Mesodermal cell (in vitro differentiated cells): ENCODE measurements at regions not wholly inside any gene's neighbourhood (a gene's known extent, or its start where the extent isn't known, plus 50 kb on each side); places are given as distances from the start of the nearest gene placed in this dataset.
"Not testable (repeated sequence)": the region's sequence is repeated elsewhere in the genome, so short reads cannot be mapped to it uniquely, and the experiment has no call there.

Experiments
- H3K27ac ChIP-seq: 2 replicates; pipeline ENCODE4 v1.7.0; 2013; ENCODE audit warnings: mild to moderate bottlenecking, low read depth, low read length, moderate library complexity; ENCODE audit not compliant: severe bottlenecking
- H3K36me3 ChIP-seq: 2 replicates; pipeline ENCODE4 v1.7.1; 2013; ENCODE audit warnings: mild to moderate bottlenecking, low read length, moderate library complexity; ENCODE audit not compliant: control insufficient read depth, insufficient read depth
- H3K4me1 ChIP-seq: one replicate; pipeline ENCODE4 v1.7.1; 2013; ENCODE audit warnings: mild to moderate bottlenecking, low read length; ENCODE audit not compliant: insufficient read depth, control insufficient read depth, poor library complexity, severe bottlenecking
- H3K4me3 ChIP-seq: 2 replicates; pipeline ENCODE4 v1.7.0; 2013; ENCODE audit warnings: low read length, control low read depth, mild to moderate bottlenecking; ENCODE audit not compliant: insufficient read depth, poor library complexity, severe bottlenecking; ENCODE audit errors: extremely low read depth
- H3K9me3 ChIP-seq: 2 replicates; pipeline ENCODE4 v1.7.1; 2013; ENCODE audit warnings: mild to moderate bottlenecking, low read length, moderate library complexity; ENCODE audit not compliant: control insufficient read depth
- WGBS, 2 experiments: methylation state at CpG; one replicate each; pipeline ENCODE4 v1.1.5; 2013; ENCODE audit warnings: missing lambda C conversion rate in 2 of 2; ENCODE audit not compliant: insufficient coverage in 2 of 2; 5-methylcytosine and 5-hydroxymethylcytosine counted together

- 100% methylated on average over 2 of the region's 5 CpGs; no CpG with 5 or more reads in 1 of the 2 experiments for WGBS, 2 experiments
- Histone ChIP-seq H3K4me1 (no peaks in the 10 kb centered on the region), H3K4me3 (no peak overlapping the region), H3K36me3 (no peaks in the 10 kb centered on the region), H3K9me3 (no peaks in the 10 kb centered on the region), H3K27ac (no peak overlapping the region)
Observed at GRCh38 chr3:78496501-78496900, 1271.3 kb downstream of the ROBO1 start.

DNA sequence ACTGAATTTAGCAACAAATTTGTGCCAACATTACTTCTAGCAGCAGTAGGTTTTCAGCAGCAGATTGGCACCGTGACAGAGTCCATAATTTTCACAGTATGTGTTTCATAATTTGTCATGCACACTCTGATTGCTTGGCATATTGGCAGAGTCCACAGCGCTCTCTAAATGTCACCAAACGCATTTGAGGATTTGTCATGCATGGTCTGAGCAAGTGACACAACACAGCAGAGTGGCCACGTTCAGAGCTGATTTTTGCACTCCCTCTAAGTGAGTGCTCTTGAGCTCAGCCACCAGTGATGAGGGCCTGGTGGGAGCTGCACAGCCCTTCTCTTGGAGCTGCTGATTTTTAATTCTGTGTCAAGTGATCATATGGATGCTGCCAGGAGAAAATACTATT, 1270.8 kb downstream of the ROBO1 start:
- Histone ChIP-seq H3K27ac (no peak overlapping the region), H3K9me3 (no peaks in the 10 kb centered on the region), H3K36me3 (no peaks in the 10 kb centered on the region), H3K4me1 (no peaks in the 10 kb centered on the region), H3K4me3 (no peak overlapping the region)
- WGBS, 2 experiments: 81 to 83% methylated on average over 4 of the region's 4 CpGs

DNA sequence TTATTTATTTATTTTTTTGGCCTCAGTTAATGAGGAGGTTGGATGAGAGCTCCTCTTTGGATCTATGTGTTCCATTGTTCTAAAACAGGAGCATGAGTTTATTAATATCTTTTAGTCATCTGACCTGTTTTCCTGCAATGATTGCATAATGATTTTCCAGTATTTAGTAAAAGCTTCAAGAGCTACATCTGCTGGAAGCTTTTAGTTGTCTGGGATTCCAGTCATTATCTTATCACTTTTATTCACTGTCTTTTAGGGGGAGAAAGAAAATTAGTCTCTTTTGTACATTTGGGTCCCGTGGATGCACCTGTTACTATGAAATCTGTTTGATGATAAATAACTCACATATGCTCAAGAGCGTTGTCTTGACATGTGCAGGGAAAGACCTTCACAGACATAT, 1270.0 kb downstream of the ROBO1 start:
- no peaks in the 10 kb centered on the region for H3K4me1 ChIP-seq
- no CpG with 5 or more reads among the region's 2 CpGs for WGBS, 2 experiments
- no peak overlapping the region for H3K4me3 ChIP-seq
- H3K27ac ChIP-seq: no peak overlapping the region
- H3K36me3 ChIP-seq: no peaks in the 10 kb centered on the region
- H3K9me3 ChIP-seq: no peaks in the 10 kb centered on the region

GRCh38 chr3:78506061-78506460, 1261.7 kb downstream of the ROBO1 start:
- Histone ChIP-seq H3K36me3 (no peaks in the 10 kb centered on the region), H3K27ac (no peak overlapping the region), H3K4me1 (peaks cover 8% of the 10 kb centered on the region), H3K4me3 (no peak overlapping the region), H3K9me3 (no peaks in the 10 kb centered on the region)
- 80 to 100% methylated on average over 1 of the region's 4 CpGs for WGBS, 2 experiments

DNA sequence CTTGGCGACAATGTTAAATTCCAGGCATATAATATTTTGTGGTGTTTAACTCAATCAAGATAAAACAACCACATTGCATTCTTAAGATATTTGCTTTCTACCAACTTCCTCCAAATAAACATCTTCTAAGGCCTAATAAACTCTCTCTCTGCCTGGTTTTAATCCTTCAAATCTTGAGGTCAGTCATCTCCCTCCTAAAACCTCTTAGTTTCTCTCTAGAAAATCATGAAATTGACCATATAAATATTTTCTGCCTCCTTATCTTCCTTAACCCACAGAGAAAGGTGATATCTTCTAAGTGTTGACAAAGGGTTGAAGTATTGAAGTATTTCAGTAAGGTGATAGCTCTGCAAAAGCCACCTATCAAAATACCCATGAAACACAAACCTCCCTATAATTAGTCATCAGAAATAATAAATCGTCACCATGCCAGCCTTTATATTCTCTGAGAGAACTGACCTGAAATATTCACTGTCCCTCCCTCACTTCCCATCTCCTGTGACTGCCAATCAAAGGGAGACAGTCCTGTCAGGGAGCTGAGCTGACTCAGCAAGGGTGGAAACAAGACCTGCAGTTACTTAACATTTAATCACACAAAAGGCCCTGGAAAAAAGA, 1261.1 kb downstream of the ROBO1 start:
- WGBS, 2 experiments: 0 to 29% methylated on average over 1 of the region's 2 CpGs
- H3K36me3 ChIP-seq: no peaks in the 10 kb centered on the region
- no peaks in the 10 kb centered on the region for H3K9me3 ChIP-seq
- H3K4me3 ChIP-seq: no peak overlapping the region
- H3K27ac ChIP-seq: no peak overlapping the region
- peaks cover 8% of the 10 kb centered on the region for H3K4me1 ChIP-seq

DNA sequence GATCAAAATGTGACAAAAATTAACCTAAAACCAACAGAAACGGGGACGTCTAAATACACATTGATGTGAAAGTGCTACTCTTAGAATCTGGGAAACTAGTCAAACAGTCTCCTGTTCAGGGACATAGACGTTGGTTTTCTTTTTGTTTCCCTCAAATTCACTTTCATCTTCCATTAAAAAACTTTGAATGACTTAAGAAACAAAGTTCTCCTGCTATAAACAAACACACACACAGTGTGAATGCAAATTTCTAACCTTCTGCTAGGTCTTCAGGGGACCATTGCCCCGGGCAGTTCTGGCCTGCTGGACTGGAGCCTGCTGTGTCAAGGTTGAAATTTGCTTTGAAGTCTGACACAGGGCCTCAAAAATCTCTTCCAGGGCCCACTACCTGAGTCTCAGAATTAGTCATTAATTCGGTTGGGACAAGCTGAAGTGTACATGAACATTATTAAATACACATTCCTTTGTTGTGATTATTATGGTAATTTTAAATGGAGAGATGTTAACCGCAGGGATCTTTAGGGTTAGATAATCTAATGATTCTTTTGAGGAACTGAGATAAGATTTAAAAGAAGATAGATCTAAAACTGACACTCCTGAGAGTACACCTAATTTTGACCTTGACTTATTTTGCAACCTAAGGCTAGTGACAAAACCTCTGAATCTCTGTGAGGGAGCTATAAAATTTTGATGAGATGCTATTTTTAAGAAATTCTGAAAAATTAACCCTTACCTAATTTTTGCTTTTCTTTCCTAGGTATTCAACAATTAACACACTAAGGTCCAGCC, 1260.4 kb downstream of the ROBO1 start:
- 14 to 42% methylated on average over 2 to 4 of the region's 6 CpGs for WGBS, 2 experiments
- Histone ChIP-seq H3K36me3 (no peaks in the 10 kb centered on the region), H3K9me3 (no peaks in the 10 kb centered on the region), H3K27ac (no peak overlapping the region), H3K4me1 (peaks cover 8% of the 10 kb centered on the region), H3K4me3 (no peak overlapping the region)

DNA sequence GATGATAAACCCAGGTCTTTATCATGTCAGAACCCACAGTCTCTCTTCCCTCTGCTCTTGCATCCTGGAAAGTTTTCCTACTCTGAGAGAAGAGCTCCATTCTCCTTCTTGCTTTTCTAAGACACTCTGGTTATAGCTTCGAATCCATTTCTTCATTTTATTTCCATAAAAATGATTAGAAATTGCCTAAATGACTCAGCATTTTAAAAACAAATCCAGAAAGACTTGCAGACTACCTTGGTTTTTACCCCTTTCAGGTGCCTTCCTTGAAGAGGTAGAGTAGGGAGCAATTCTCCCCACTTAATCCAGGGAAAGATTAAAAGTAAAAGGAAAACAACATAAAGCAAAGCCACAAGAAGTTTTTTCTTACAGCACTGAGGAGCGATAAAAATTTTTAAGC, 1256.0 kb downstream of the ROBO1 start:
- Histone ChIP-seq H3K9me3 (no peaks in the 10 kb centered on the region), H3K4me3 (no peak overlapping the region), H3K36me3 (no peaks in the 10 kb centered on the region), H3K27ac (no peak overlapping the region), H3K4me1 (peaks cover under 1% of the 10 kb centered on the region)
- 0 to 44% methylated on average over 1 to 2 of the region's 2 CpGs for WGBS, 2 experiments

- H3K27ac ChIP-seq, H3K36me3 ChIP-seq, H3K4me3 ChIP-seq, H3K9me3 ChIP-seq, H3K4me1 ChIP-seq: not testable (repeated sequence)
- WGBS, 2 experiments: 100% methylated on average over 1 of the region's 4 CpGs; no CpG with 5 or more reads in 1 of the 2 experiments
Observed at GRCh38 chr3:78512786-78513185, 1255.0 kb downstream of the ROBO1 start.

DNA sequence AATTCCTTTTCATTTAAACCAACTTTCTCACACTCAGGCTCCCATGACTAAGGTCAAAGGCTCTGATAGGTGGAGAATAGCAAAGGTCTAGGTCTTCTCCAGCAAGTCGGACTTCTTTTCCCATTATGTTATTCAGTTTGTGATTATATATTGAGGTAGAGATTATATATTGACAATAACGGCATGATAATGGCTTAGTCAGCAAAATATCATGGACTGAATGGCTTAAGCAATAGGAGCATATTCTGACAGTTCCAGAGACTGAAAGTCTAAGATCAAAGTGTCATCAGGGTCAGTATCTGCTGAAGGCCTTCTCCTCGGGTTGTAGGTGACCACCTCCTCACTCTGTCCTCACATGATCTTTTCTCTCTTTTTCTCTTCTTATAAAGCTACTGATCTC, 1251.4 kb downstream of the ROBO1 start:
- no peaks in the 10 kb centered on the region for H3K36me3 ChIP-seq
- no peak overlapping the region for H3K27ac ChIP-seq
- H3K4me1 ChIP-seq: no peaks in the 10 kb centered on the region
- no peaks in the 10 kb centered on the region for H3K9me3 ChIP-seq
- WGBS, 2 experiments: 90 to 94% methylated on average over 1 to 2 of the region's 3 CpGs
- no peak overlapping the region for H3K4me3 ChIP-seq

- Histone ChIP-seq H3K36me3 (no peaks in the 10 kb centered on the region), H3K4me3 (no peak overlapping the region), H3K4me1 (no peaks in the 10 kb centered on the region), H3K9me3 (no peaks in the 10 kb centered on the region), H3K27ac (no peak overlapping the region)
Observed at GRCh38 chr3:78516937-78517336, 1250.9 kb downstream of the ROBO1 start.

DNA sequence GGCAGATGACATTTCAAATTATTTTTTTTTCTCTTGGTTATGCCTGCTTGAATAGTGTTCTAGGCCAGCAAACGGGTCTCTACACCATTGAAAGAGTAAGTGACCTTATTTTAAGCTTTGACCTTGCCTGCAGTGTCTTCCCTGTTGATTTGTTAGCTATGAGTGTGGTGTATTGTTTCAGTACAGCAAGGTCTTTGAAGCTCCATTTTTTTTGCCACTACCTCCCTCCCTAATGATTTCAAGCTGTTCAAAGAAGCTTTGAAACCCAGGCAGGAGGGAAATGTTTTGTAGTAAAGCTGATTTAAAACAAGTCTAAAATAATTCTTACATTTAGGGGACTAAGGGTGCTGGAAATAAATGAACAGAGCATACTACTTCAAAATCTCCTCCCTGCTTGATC, 1249.8 kb downstream of the ROBO1 start:
- H3K9me3 ChIP-seq: no peaks in the 10 kb centered on the region
- no peaks in the 10 kb centered on the region for H3K4me1 ChIP-seq
- no peak overlapping the region for H3K27ac ChIP-seq
- no peaks in the 10 kb centered on the region for H3K36me3 ChIP-seq
- 67% methylated on average over 1 of the region's 1 CpG; no CpG with 5 or more reads in 1 of the 2 experiments for WGBS, 2 experiments
- no peak overlapping the region for H3K4me3 ChIP-seq
